ENCODE measurements at regions not wholly inside any gene's neighbourhood (a gene's known extent, or its start where the extent isn't known, plus 50 kb on each side); places are given as distances from the start of the nearest gene placed in this dataset.

GRCh38 chr6:141028791-141029280 lies 1103.9 kb upstream of the GJE1 start:
- no peak for DNase-seq (ENCODE audit: low spot score)
- in situ Hi-C loops (cut with MboI; ENCODE audit: low pct_unique_long_range_greater_than_20kb, low sequenced_read_pairs, unreplicated experiment): loop anchor here (25.0 kb wide), 1 partner anchor 108 kb away; no protein-coding TSS in a partner anchor
- TF ChIP-seq, protein P1, sequence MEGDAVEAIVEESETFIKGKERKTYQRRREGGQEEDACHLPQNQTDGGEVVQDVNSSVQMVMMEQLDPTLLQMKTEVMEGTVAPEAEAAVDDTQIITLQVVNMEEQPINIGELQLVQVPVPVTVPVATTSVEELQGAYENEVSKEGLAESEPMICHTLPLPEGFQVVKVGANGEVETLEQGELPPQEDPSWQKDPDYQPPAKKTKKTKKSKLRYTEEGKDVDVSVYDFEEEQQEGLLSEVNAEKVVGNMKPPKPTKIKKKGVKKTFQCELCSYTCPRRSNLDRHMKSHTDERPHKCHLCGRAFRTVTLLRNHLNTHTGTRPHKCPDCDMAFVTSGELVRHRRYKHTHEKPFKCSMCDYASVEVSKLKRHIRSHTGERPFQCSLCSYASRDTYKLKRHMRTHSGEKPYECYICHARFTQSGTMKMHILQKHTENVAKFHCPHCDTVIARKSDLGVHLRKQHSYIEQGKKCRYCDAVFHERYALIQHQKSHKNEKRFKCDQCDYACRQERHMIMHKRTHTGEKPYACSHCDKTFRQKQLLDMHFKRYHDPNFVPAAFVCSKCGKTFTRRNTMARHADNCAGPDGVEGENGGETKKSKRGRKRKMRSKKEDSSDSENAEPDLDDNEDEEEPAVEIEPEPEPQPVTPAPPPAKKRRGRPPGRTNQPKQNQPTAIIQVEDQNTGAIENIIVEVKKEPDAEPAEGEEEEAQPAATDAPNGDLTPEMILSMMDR (IDR thresholded peaks at IDR 0.05; ENCODE audit: extremely low read depth, insufficient read depth, missing control alignments): no peak

DNA sequence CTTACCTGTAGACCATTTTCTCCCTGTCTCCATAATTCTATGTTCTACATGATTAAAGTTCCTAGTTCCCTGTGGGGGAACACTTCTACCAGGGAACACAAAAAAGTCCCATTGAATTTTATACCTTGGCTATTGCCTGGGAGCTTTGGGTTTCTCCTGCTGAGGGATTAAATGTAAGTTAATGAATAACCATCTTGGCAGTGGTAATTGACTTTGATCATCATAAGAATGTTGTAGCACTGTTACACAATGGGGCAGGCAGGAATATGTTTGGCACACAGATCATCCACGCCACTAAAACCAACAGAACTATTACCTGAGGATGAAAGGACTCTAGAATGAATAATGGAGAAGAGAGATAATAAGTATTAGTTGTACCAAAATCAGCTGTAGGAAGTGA lies 1106.2 kb upstream of the GJE1 start:
- DNase-seq (ENCODE audit: low spot score): no peak
- TF ChIP-seq, protein P1 (IDR thresholded peaks at IDR 0.05; ENCODE audit: extremely low read depth, insufficient read depth, missing control alignments): no peak
- in situ Hi-C loops (cut with MboI; ENCODE audit: low pct_unique_long_range_greater_than_20kb, low sequenced_read_pairs, unreplicated experiment): loop anchor here (25.0 kb wide), 1 partner anchor 111 kb away; no protein-coding TSS in a partner anchor

DNA sequence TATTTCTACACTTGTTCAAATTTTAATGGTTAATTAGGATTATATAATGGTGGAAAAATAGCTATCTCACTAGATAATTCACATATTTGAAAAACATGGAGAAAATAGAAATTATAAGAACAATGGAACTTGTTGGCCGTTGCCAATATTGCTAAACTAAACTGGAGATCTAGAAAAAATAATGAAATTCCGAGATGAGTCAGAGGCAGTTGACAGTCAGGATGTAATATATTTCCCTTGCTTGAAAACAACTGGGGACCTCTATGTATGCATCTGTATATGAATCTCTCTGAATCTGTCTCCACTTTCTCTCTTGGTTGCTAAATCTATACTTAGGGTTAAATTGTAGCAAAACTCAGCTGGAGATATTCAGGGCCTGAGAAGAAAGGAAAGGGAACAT lies 1108.2 kb upstream of the GJE1 start:
- TF ChIP-seq, protein P1 (IDR thresholded peaks at IDR 0.05; ENCODE audit: extremely low read depth, insufficient read depth, missing control alignments): no peak
- in situ Hi-C loops (cut with MboI; ENCODE audit: low pct_unique_long_range_greater_than_20kb, low sequenced_read_pairs, unreplicated experiment): no loop called here
- DNase-seq (ENCODE audit: low spot score): no peak

DNA sequence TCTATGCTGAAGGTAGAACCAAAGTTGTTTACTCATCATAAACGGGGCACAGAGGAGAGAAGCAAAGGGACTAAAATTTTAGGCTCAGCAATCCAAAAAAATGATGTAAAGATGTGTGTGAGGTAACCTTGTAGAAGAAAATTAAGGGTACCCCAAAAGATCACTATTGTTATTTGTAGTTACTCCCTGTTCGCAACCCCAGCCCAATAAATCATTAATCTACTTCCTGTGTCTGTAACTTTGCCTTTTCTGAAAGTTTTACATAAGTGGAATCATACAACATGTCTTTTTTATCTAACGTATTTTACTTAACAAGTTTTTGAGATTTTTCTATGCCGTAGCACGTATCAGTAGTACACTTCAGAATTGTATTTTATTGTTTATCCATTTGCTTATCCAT lies 1114.8 kb upstream of the GJE1 start:
- no peak for DNase-seq (ENCODE audit: low spot score)
- TF ChIP-seq, protein P1 (IDR thresholded peaks at IDR 0.05; ENCODE audit: extremely low read depth, insufficient read depth, missing control alignments): no peak
- in situ Hi-C loops (cut with MboI; ENCODE audit: low pct_unique_long_range_greater_than_20kb, low sequenced_read_pairs, unreplicated experiment): no loop called here

GRCh38 chr6:141000917-141001316 lies 1131.8 kb upstream of the GJE1 start:
- TF ChIP-seq, protein P1 (IDR thresholded peaks at IDR 0.05; ENCODE audit: extremely low read depth, insufficient read depth, missing control alignments): no peak
- in situ Hi-C loops (cut with MboI; ENCODE audit: low pct_unique_long_range_greater_than_20kb, low sequenced_read_pairs, unreplicated experiment): no loop called here
- no peak for DNase-seq (ENCODE audit: low spot score)

GRCh38 chr6:140993515-140993914 lies 1139.2 kb upstream of the GJE1 start:
- in situ Hi-C loops (cut with MboI; ENCODE audit: low pct_unique_long_range_greater_than_20kb, low sequenced_read_pairs, unreplicated experiment): no loop called here
- TF ChIP-seq, protein P1 (IDR thresholded peaks at IDR 0.05; ENCODE audit: extremely low read depth, insufficient read depth, missing control alignments): no peak
- no peak for DNase-seq (ENCODE audit: low spot score)

DNA sequence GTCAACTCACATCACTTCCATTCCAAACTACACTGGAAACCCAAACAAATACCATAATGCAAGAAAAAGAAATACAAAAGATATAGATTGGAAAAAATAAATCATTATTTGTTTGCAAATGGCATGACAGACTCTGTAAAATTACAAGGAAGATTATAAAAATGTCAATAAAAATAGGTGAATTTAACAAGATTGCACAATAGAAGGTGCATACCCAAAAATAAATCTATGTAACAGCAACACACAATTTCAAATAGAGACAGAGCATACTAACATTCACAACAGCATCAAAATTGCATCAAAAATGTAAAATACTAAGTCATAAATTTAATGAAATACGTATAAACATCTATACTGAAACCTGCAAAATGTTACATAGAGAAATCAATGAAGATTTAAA lies 1140.0 kb upstream of the GJE1 start:
- in situ Hi-C loops (cut with MboI; ENCODE audit: low pct_unique_long_range_greater_than_20kb, low sequenced_read_pairs, unreplicated experiment): no loop called here
- DNase-seq (ENCODE audit: low spot score): no peak
- TF ChIP-seq, protein P1 (IDR thresholded peaks at IDR 0.05; ENCODE audit: extremely low read depth, insufficient read depth, missing control alignments): no peak
